ENCODE measurements at regions not wholly inside any gene's neighbourhood (a gene's known extent, or its start where the extent isn't known, plus 50 kb on each side); places are given as distances from the start of the nearest gene placed in this dataset.
A peak's percentile ranks its signal among the peaks of the same experiment; 100 is the strongest.

GRCh38 chr3:181267312-181267711 lies 277.8 kb upstream of the DNAJC19 start:
- Histone ChIP-seq H3K27ac (ENCODE audit: low read length) (no peak overlapping the region), H3K36me3 (replicated peaks; ENCODE audit: low read depth, low read length) (no peaks in the 10 kb centered on the region), H3K9me3 (ENCODE audit: insufficient read depth, low read length) (no peaks in the 10 kb centered on the region), H3K79me2 (ENCODE audit: low read length) (no peaks in the 10 kb centered on the region), H4K20me1 (ENCODE audit: insufficient read depth, low read length) (no peaks in the 10 kb centered on the region), H3K27me3 (ENCODE audit: low read depth, low read length) (no peaks in the 10 kb centered on the region), H3K4me1 (ENCODE audit: low read length) (peaks cover 8% of the 10 kb centered on the region), H2AFZ (ENCODE audit: low read depth, low read length) (no peak overlapping the region), H3K9ac (ENCODE audit: low read length) (no peak overlapping the region), H3K4me3 (ENCODE audit: low read length) (no peak overlapping the region), H3K4me2 (ENCODE audit: low read length) (no peak overlapping the region)
- no peak for TF ChIP-seq EZH2phosphoT487 (IDR thresholded peaks at IDR 0.05; ENCODE audit: low read depth)

GRCh38 chr3:181265750-181266333 lies 276.3 kb upstream of the DNAJC19 start:
- H3K4me2 ChIP-seq (ENCODE audit: low read length): peak overlapping the region; percentile 81
- peak overlapping the region; percentile 75 for H3K4me3 ChIP-seq (ENCODE audit: low read length)
- H2AFZ ChIP-seq (ENCODE audit: low read depth, low read length): peak overlapping the region; percentile 85

DNA sequence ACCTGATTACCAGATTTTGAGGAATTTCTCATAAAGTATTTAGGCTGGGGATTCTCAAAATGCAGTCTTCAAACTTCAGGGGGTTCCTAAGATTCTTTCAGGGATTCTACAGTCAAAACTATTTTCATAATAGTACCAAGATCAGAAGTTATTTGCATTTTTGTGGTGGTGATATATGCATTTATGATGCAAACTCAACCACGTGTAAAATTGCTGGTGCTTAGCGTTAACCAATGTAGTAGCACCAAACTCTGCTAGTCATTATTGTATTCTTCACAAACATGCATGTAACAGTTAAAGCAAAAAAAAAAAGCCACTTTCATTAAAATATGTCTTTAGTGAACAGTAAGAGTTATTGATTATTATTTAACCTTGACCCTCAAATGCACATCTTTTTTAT lies 274.9 kb upstream of the DNAJC19 start:
- TF ChIP-seq CTCF (IDR thresholded peaks at IDR 0.05; ENCODE audit: low read depth, low read length): no peak
- TF ChIP-seq EZH2phosphoT487 (IDR thresholded peaks at IDR 0.05; ENCODE audit: low read depth): no peak
- H3K9me3 ChIP-seq (ENCODE audit: insufficient read depth, low read length): no peaks in the 10 kb centered on the region
- no peaks in the 10 kb centered on the region for H3K27me3 ChIP-seq (ENCODE audit: low read depth, low read length)
- no peak overlapping the region for H2AFZ ChIP-seq (ENCODE audit: low read depth, low read length)
- no peaks in the 10 kb centered on the region for H3K79me2 ChIP-seq (ENCODE audit: low read length)
- H3K4me3 ChIP-seq (ENCODE audit: low read length): no peak overlapping the region
- no peaks in the 10 kb centered on the region for H4K20me1 ChIP-seq (ENCODE audit: insufficient read depth, low read length)
- H3K9ac ChIP-seq (ENCODE audit: low read length): no peak overlapping the region
- H3K4me2 ChIP-seq (ENCODE audit: low read length): peak overlapping the region; percentile 11; the same call in 1 of the 2 replicates
- peaks cover 8% of the 10 kb centered on the region for H3K4me1 ChIP-seq (ENCODE audit: low read length)
- no peak overlapping the region for H3K27ac ChIP-seq (ENCODE audit: low read length)
- no peaks in the 10 kb centered on the region for H3K36me3 ChIP-seq (replicated peaks; ENCODE audit: low read depth, low read length)

More at GRCh38 chr3:181265750-181266333, 276.3 kb upstream of the DNAJC19 start:
- no peaks in the 10 kb centered on the region for H4K20me1 ChIP-seq (ENCODE audit: insufficient read depth, low read length)
- no peaks in the 10 kb centered on the region for H3K27me3 ChIP-seq (ENCODE audit: low read depth, low read length)
- TF ChIP-seq EZH2phosphoT487 (IDR thresholded peaks at IDR 0.05; ENCODE audit: low read depth): no peak
- no peak for TF ChIP-seq CTCF (IDR thresholded peaks at IDR 0.05; ENCODE audit: low read depth, low read length)
- H3K9me3 ChIP-seq (ENCODE audit: insufficient read depth, low read length): no peaks in the 10 kb centered on the region
- H3K9ac ChIP-seq (ENCODE audit: low read length): peak overlapping the region; percentile 61
- no peaks in the 10 kb centered on the region for H3K79me2 ChIP-seq (ENCODE audit: low read length)
- no peak overlapping the region for H3K27ac ChIP-seq (ENCODE audit: low read length)
- H3K36me3 ChIP-seq (replicated peaks; ENCODE audit: low read depth, low read length): no peaks in the 10 kb centered on the region
- peaks cover 8% of the 10 kb centered on the region for H3K4me1 ChIP-seq (ENCODE audit: low read length)

GRCh38 chr3:181253796-181254195 lies 264.3 kb upstream of the DNAJC19 start:
- Histone ChIP-seq H3K79me2 (ENCODE audit: low read length) (no peaks in the 10 kb centered on the region), H3K4me1 (ENCODE audit: low read length) (no peaks in the 10 kb centered on the region), H3K4me3 (ENCODE audit: low read length) (no peak overlapping the region), H3K27me3 (ENCODE audit: low read depth, low read length) (peaks cover 22% of the 10 kb centered on the region), H3K4me2 (ENCODE audit: low read length) (no peak overlapping the region), H3K36me3 (replicated peaks; ENCODE audit: low read depth, low read length) (no peaks in the 10 kb centered on the region), H2AFZ (ENCODE audit: low read depth, low read length) (no peak overlapping the region), H4K20me1 (ENCODE audit: insufficient read depth, low read length) (no peaks in the 10 kb centered on the region), H3K9me3 (ENCODE audit: insufficient read depth, low read length) (no peaks in the 10 kb centered on the region), H3K27ac (ENCODE audit: low read length) (no peak overlapping the region), H3K9ac (ENCODE audit: low read length) (no peak overlapping the region)
- no peak for TF ChIP-seq CTCF (IDR thresholded peaks at IDR 0.05; ENCODE audit: low read depth, low read length)
- no peak for TF ChIP-seq EZH2phosphoT487 (IDR thresholded peaks at IDR 0.05; ENCODE audit: low read depth)

Data from OCI-LY3 (cell line).